Stimulated activated CD8-positive, alpha-beta memory T cell treated with anti-CD3 and anti-CD28 coated beads, Interleukin-15, amount 100 ng/mL, for 4 hours (primary cell): ENCODE measurements at regions not wholly inside any gene's neighbourhood (a gene's known extent, or its start where the extent isn't known, plus 50 kb on each side); places are given as distances from the start of the nearest gene placed in this dataset.

ENCODE experiments used
- DNase-seq, 2 donors: peaks; one replicate each; pipeline ENCODE4 v3.0.0-alpha.2; 2020; ENCODE audit warnings: low read depth in 2 of 2

DNA sequence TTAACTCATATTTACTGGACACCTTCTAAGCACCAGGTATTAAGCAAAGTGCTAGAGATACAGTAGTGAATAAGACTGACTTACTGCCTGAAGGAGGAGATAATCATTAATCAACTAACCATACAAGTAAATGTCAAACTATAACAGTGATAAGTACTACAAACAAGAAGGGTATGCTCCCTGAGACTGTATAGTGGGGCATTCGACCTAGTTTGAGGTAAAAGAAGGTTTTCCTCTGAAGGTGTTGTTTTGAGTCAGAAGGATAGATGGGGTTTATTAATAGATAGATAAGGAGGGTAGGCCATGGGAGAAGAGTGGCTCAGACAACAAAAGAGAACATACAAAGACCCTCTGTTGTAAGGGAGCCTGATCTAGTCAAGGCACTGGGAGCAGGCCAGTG, 105.4 kb downstream of the DDIT4L start:
- no peak for DNase-seq

DNA sequence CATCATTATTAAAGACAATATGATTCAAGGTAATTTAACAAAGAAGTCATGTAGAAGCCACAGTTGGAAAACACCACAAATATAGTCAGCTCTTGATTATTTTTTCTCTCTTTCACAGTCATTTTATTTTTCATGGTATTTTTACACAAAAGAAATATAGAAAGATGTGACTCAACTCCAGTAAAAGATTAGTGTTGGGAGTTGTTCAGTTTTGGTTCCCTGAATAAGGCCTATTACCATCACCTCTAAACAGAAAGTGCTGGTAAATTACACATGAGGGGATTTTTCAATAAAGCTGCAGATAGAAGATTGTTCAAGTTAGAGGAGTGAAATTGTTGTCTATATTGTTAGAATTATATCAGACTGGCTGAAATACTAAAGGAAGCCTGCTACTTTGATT, 107.0 kb downstream of the DDIT4L start:
- DNase-seq, result no peak

DNA sequence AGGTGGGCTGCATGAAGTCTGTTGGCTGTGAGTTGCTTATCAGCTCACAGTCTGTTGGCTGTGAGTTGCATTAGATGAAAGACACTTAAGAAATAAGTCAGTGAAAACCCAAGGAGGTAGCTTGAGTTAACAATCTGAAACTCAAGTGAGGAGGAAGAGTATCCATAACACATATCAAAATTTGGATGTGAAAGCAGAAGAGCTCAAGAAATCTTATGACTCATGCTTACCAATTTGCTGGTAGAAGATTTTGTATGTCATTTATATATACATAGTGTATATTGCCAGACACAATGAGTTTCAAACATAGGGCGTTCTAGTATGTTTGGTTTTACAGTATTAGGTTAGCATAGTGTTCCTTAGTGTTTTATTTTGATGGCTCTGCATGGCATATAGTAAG, 107.4 kb downstream of the DDIT4L start:
- no peak for DNase-seq

DNA sequence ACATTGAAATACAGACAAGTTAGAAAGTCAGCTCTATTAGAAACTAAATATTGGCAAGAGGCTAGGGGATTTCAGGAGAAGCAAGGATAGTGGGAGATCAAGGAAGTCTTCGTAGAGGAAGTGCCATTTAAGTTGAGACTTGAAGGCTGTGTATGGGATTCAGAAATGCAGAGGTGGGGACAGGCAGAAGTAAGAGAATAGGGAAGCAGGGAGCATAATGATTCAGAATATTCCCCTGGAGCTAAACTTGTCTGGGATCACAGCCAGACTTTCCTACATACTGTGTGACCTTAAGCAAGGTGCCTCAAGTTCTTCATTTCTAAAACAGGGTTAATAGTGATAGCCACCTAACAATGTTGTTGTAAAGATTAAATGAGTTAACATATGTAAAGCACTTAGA, 108.8 kb downstream of the DDIT4L start:
- DNase-seq, result no peak

DNA sequence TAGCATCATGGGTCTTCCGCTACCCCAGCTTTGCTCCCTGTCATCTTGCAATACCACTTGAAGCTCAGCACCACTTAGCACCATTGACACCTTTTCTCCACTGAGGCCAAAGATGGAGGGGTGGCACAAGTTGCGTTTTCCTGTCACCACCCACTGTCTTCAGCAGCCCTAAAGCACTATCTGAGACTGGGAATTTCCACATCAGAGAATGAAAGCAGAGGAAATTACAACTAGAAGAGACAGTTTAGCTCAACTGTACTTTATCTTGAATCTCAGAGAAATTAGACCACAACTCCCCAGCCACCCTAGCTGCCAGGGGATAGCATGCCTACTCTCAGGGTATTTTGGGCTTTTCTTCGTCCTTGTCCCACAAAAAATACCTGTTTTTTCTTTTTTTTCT, 111.0 kb downstream of the DDIT4L start:
- DNase-seq, result no peak

DNA sequence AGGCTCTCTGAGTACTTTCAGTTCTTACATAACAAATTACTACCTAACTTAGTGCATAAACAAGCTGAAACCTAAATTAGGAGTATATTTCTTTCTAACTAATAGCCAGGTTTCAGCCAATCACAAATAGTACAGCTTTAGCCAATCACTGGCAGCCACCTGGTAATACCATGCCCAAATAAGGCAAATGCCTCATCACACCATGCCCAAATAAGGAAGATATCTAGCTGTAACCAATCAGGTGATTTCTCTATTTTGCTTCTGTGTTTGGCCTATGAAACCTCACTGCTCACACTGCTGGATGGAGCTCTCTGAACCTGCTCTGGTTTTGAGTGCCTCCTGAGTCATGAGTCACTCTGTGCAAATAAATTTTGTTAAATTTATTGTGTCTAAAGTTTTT, 113.5 kb downstream of the DDIT4L start:
- no peak for DNase-seq

DNA sequence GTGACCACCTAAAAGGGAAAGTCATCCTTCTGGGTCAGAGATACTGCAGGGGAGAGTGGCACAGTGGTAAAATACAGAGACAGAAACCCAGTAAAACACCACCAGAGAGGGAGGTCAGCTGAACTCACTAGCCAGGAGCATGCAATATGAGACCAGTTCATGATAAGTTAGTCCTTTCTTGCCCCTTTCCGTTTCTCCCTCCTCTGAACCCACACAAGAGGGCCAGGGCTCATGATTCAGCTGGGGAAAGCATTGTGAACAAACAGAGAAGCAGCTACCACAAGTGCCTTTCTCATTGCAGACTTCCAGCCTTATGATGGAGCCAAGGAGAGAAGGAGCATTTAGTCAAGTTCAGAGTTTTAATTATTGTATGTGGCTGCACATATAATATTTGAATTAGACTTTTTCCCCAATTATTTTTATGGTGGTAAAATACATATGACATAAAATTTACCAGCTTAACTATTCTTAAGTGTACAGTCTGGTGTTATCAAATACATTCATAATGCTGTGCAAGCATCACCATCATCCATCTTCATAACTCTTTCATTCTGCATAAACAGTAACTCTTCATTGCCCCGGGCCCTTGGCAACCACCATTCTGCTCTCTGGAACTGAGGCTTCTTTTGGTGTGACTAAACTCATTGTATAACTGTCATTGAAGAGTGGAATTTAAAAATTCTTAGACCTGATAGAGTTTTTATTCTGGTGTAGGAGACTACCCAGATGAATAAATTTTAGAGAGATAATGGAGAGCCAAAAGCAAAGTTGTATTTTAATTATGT, 114.6 kb downstream of the DDIT4L start:
- DNase-seq, result no peak

DNA sequence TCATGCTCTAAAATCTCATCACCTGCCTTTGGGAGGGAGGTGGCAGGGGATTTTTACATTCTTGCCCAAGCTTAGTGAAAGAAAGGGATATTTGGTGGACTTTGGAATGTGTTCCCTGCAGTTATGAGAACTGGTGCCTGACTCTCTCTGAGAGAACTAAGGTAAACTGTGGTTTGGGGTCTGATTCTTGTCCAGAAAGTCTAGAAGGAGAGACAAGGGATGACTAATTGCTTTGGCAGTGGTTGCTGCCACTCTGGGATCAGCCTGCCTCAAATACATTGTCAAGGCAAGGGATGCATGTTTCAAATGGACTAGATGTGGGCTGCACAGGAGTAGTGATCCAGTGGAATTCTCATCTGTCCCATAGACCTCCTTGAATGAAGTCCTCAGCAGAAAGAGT, 115.2 kb downstream of the DDIT4L start:
- DNase-seq, result no peak

DNA sequence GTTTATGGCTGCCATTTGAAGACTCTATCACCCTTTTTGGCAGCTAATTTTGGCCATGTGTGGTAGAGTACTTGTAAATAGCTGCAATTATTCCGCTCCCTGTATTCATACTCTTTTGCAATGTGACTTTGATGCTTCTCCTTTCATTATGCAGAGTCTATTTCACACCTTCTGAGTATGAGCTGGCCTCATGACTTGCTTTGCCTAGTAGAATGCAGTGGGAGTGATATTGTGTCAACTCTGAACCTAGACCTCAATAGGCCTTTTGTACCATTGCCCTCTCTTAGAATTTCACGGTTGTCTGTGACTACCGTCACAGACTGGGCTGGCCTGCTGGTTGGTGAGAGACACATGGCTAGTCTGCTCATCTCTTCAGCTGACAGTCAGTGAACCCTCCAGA, 118.8 kb downstream of the DDIT4L start:
- no peak for DNase-seq

DNA sequence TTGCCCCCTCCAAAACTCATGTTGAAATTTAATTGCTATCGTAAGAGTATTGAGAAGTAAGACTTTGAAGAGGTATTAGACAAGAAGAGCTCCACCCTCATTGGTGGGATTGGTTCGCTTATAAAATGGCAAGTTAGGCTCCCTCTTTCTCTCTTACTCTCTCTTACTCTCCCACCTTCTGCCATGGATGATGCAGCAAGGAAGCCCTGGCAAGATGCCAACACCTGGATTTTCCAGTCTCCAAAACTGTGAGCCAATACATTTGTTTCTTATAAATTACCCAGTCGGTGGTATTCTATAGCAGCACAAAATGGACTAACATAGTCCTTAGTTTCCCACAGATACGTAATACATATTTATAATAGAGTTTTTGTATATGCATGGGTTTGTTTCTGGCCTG, 119.4 kb downstream of the DDIT4L start:
- no peak for DNase-seq

DNA sequence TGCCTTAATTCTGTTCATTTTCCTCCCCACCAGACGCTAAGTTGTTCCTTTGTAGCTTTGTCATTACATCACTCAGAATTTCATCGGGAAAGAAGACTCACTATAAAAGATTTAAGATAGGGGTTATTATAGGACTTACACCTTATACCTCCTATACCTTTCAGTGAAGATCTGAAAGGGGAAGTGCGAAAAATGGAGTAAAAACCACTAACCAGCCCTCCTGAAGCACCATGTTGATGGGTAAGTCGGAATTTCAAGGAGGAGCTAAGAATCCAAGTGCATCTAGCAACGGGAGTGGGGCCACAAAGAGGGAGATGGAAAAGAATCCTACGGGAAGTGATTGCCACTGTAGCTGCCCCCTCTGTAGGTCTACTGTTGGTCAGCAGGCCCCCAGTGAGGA, 119.1 kb upstream of the H2AZ1 start:
- DNase-seq, result no peak

DNA sequence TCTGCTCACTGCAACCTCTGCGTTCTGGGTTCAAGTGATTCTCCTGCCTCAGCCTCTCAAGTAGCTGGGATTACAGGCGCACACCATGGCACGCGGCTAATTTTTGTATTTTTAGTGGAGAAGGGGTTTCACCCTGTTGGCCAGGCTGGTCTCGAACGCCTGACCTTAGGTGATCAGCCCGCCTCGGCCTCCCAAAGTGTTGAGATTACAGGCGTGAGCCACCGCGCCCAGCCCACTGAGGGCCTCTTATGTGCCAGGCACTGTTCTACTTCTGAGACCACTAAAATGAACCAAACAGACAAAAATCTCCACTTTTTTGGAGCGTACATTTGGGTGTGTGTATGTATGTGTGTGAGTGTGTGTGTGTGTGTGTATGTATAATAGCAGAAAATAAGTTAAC, 117.2 kb upstream of the H2AZ1 start:
- DNase-seq, result no peak

DNA sequence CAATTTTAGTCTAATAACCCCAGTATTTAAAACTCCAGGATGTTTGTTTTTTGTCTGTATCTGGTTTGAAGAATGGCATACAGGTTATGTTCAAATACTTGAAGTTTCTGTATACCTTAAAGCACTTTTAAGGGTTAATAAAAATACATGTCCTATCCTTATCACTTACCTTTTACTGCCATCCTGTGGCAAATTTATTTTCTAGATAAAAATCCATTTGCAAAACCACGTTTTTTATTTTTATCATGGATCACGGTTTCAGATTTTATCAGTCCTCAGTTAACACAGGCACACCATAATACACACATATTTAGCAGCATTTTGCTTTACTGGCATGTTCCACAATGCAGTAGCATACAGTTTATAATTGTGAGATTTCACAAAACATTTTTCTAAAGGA, 113.3 kb upstream of the H2AZ1 start:
- DNase-seq, result no peak

DNA sequence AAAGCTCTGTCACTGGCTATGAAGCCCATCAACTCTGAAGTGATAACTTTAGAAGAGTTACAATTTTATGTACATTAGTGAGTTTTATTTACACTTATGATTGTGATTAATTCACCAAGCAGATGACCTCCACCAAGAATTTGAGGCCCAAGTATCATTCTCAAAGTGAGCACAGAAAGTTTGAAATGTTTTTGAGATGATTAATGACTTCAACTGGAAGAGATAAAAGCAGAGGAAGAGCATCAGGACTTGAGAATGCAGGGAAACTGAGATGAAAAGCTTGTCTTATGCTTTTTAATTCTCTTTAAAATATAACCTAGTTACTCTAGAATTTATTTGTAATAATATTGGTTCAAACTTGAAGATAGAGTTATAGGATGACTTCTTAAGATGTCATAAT, 112.8 kb upstream of the H2AZ1 start:
- no peak for DNase-seq

DNA sequence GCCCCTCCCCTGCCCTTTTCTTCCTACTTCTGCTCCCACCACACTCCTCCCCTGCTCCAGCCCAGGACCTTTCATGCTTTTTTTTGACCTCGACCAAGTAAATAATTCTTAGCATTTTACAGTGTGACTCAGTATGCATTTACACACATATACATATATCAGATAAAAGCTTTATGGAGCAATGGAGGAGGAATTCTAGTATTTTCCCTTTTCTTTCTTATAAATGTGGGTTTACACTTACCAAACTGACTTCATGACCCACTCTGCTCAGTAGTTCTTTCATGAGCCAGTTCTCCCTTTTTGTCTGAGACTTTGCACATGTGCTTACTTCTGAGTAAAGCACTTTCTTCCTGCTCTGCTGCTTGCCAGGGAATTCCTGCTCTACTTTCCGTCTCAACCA, 111.8 kb upstream of the H2AZ1 start:
- no peak for DNase-seq

DNA sequence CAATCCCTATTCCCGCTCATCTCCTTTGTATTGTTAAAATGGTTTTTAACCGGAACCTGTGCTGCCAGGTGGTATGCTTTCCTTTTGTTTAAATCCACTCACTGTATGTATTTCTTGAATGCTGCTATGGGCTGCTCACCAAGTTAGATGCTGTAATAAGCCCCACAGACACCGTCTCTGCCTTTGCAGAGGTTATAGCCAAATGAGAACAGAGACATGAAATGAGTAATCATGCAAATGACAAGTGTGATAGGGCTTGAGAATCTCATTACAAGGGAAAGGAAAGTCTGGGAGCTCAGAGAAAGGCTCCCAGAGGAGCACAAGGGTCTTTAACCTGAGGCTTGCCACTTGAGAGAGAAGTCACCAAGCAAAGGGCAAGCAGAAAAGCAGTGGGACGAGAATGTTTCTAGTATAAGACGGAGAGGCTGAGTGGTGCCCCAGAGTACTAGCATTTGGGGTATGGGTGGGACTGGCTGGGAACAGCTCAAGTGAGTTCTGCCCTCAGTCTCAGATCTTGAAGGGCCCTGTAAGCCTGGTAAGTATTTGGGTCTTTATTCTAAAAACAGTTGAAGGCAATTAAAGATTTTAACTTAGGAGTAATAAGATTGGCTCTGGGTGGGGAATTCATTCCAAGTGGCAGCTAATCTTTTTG, 110.8 kb upstream of the H2AZ1 start:
- DNase-seq, result no peak

DNA sequence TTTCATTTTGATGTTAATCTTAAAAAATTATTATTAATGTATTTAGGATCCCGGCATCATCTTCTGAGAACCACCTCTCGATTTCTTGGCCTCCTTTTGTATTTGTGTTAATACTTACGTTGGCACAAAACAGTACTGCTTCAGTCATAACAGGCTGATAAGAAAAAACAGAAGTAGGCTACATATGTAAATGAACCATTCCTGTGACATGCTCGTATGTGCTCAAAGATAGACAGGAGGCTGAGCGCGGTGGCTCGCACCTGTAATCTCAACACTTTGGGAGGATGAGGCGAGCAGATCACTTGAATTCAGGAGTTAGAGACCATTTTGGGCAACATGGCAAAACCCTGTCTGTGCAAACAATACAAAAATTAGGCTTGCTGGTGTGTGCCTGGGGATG, 109.4 kb upstream of the H2AZ1 start:
- no peak for DNase-seq

DNA sequence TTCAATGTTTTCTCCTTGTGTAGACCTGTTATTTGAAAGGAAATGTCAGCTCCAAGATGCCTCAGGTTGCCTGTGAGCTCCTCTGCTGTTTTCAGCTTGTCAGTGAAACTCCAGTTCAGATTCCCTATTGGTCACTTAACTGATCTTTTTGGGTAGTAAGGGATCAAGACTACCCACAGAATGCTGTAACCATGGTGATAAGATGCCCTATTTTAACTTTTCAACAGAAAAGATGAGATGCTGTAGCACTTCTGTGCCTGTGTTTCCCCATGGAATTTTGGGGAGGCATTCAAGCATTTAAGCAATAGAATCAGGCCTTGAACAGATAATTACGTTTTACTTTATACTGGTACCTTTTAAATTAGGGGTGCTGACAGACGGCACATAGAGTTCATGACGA, 106.6 kb upstream of the H2AZ1 start:
- no peak for DNase-seq

DNA sequence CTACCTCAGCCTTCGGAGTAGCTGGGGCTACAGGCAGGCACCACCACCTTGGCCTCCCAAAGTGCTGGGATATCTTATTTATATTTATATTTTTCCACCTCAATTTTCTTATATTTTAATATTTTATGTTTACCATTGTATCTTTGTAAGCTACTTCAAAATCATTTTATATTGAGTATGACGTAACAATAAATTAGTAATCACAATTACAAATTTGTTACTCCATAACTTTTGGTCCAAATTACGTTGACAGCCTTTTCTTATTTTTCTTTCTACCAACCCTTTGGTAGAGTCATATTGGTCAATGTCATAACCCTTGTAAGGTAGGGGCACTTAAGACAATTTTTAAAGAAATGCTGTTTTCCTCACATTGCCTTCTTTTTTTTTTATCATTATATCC, 104.0 kb upstream of the H2AZ1 start:
- DNase-seq, result no peak

DNA sequence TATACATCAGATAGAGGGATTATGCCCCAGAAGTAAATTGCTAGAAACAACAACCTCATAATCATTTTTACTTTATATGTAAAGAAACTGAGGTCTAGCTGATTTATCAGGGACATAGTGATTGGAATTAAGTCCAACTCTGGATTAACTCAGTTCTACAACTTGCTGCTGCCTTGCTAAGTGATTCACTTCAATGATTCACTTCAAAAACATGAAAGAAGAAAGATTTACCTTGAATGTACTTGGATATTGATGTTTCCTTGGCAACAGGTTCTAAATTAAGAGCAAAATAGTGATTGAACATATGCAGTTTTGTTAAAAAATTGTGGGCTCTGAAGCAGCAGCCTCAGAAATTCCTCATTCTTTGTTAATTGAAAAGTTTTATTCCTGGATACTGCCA, 99.8 kb upstream of the H2AZ1 start:
- no peak for DNase-seq

DNA sequence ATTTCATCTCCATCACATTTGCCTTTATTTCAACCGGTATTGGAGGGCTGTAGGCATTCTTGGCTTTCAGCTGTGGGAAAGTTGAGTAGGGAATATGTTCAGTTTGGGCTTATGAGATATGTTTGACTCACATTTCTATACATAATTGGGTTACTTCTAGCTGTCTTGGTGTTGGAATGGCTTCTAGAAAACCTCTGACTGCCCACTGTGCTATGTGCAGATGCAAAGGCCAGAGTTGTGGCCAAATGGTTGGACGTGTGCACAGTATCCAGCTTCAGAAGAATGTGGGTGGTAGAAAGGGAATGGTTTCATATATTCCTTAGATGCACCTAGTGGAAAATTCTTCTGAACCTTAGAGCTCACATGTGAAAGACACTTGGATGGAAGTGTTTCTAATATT, 92.6 kb upstream of the H2AZ1 start:
- no peak for DNase-seq

DNA sequence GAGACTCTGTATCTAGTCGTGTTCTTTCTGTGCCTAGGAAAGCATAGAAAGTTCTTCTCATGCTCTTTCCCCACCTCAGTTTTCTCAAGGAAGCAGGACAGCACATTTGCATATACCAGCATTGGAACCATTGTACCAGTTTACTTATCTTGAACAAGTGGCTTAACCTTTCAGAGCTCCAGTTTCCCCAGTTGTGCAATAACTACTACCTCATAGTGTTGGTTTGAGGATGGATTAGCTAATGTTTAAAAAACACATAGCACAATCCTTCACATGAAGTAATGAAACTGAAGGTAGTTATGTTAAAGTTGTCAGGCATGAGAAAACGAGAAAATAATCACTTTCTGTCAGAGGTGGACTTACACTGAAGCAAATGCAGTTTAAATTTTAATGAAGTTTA, 92.2 kb upstream of the H2AZ1 start:
- no peak for DNase-seq

DNA sequence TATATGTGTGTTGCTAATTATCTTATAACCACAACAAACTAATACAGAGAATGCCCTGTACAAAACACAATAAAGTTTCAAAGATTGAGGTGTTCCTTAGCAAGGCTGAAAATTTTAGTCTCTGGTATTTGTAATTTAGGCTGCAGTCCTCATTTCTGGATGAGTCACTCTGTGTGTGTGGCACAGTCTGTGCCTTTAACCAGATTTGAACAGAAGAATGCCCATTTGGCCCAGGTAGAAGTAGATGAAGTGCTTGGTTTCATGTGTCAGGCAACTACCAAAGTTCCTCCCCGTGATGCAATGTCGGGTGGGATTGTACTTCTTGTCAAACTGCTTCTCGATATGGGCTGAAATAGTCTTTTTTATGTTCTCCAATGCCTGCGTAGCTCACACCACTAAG, 91.6 kb upstream of the H2AZ1 start:
- DNase-seq, result no peak
